ENCODE measurements at regions not wholly inside any gene's neighbourhood (a gene's known extent, or its start where the extent isn't known, plus 50 kb on each side); places are given as distances from the start of the nearest gene placed in this dataset.
"Not testable (repeated sequence)": the region's sequence is repeated elsewhere in the genome, so short reads cannot be mapped to it uniquely, and the experiment has no call there.

DNA sequence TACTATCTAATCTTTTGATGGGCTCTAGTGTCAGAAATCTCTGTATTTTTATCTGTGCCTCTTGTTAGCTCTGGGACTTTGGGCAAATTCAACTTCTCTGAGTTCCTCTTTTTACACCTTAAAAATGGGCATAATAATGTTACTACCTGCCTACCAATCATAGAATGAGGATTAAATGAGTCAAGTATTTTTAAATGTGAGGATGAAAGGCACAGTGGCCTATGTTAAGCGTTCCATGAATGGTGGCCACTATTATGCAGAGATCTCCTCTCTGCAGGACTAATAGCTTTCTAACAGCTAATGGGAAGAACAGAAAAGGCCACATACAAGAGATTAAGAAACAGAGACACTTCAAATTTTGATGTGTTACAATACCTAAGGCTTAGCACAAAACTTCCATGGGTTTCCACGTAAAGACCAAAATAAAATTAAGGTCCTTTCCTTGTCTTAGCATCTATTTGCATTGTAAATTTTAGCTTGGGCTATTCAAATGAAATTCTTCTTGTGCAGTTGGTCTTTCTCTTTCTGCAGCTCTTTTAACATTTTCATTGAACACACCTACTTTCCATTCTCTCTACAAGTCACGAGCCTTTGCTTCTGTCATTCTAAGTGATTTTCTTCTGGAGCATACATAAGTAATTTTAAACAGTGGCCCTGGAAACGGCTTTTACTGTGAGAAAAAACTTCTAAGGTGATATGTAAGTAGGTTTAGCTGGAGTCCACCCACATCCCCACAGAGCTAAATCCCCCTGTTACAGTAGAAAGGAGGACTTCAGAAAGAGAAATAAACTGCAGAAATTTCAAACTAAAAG, 117.9 kb upstream of the MED14 start:
- TF ChIP-seq CTCF (IDR thresholded peaks at IDR 0.05; ENCODE audit: extremely low read depth, missing control alignments), result no peak

DNA sequence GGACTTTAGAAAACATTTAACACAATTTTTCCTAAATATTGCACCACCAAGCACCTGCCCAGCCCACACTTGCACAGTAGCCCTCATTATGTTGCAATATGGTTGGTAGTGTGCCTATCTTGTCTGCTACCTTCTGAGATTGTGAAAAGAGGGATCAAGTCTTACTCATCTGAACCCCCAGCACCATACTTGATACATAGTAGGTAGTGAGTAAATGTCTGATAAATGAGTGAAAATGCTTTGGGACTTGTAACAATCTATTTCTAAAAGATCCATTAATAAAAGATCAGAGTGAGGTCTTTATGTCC, 118.4 kb upstream of the MED14 start:
- TF ChIP-seq CTCF (IDR thresholded peaks at IDR 0.05; ENCODE audit: extremely low read depth, missing control alignments), result no peak

More for the DNA sequence above, 117.9 kb upstream of the MED14 start:
- no peak for DNase-seq (ENCODE audit: low spot score)

GRCh38 chrX:40854242-40854641, 118.9 kb upstream of the MED14 start:
- no peak for TF ChIP-seq CTCF (IDR thresholded peaks at IDR 0.05; ENCODE audit: extremely low read depth, missing control alignments)
- DNase-seq (ENCODE audit: low spot score), result no peak

More for the DNA sequence above, 118.4 kb upstream of the MED14 start:
- no peak for DNase-seq (ENCODE audit: low spot score)

- DNase-seq (ENCODE audit: low spot score), result no peak
These were observed 120.1 kb upstream of the MED14 start for GRCh38 chrX:40855411-40855810.

DNA sequence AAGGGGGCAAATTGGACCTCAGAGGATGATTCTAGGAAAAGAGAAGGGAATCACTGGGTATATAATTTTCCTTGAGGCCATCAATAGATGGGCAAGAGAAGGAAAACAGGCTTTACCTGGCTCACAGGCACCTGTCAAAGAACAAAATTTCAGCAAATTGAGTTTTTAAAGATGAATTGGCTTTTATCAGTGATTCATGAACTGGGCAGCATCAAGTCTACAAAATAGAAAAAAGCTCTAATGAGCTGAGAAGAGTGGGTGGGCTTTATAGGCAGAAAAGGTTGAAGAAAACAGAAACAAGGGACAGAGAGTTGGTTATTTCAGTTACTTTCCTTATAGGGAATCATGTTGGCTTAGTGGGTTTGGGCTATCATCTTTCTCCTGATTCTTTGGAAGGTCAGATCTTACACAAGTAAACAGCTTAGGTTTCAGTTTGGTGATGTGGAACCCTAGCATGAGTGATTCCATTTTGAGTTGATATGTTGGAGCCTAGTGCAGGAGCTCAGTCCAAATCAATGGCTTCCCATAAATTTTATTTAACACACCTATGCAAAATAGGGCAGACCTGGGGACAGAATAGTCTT, 120.7 kb upstream of the MED14 start:
- TF ChIP-seq CTCF (IDR thresholded peaks at IDR 0.05; ENCODE audit: extremely low read depth, missing control alignments), result no peak
- no peak for DNase-seq (ENCODE audit: low spot score)

More at GRCh38 chrX:40855411-40855810, 120.1 kb upstream of the MED14 start:
- no peak for TF ChIP-seq CTCF (IDR thresholded peaks at IDR 0.05; ENCODE audit: extremely low read depth, missing control alignments)

DNA sequence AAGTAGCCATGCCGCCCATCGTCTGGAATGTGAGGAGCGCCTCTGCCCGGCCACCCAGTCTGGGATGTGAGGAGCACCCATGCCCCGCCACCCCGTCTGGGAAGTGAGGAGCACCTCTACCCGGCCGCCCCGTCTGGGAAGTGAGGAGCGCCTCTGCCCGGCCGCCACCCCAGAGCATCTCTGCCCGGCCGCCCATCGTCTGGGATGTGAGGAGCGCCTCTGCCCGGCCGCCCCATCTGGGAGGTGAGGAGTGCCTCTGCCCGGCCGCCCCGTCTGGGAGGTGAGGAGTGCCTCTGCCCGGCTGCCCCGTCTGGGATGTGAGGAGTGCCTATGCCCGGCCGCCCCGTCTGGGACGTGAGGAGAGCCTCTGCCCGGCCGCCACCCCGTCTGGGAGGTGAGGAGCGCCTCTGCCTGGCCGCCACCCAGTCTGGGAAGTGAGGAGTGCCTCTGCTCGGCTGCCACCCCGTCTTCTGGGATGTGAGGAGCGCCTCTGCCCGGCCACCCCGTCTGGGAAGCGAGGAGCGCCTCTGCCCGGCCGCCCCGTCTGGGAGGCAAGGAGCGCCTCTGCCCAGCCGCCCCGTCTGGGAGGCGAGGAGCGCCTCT, 126.7 kb upstream of the MED14 start:
- DNase-seq (ENCODE audit: low spot score), result not testable (repeated sequence)

GRCh38 chrX:40863260-40863659, 127.9 kb upstream of the MED14 start:
- DNase-seq (ENCODE audit: low spot score), result not testable (repeated sequence)

DNA sequence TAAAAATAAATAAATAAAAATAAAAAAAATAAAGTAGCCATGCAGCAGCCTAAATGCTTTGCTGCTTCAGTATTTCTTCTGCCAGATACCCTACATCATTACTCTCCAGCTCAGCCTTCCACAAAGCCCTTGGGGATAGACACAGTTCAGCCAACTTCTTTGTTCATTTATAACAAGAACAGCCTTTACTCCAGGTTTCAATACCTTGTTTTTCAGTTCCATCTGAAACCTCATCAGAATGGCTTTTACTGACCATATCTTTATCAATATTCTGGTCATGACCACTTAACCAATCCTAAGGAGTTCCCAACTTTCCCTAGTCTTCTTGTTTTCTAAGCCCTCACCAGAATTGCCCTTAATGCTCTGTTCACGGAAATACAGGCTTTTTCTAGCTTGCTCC, 128.3 kb upstream of the MED14 start:
- TF ChIP-seq CTCF (IDR thresholded peaks at IDR 0.05; ENCODE audit: extremely low read depth, missing control alignments), result no peak
- DNase-seq (ENCODE audit: low spot score), result no peak

Measured in GM20000 (cell line).